ENCODE measurements at regions not wholly inside any gene's neighbourhood (a gene's known extent, or its start where the extent isn't known, plus 50 kb on each side); places are given as distances from the start of the nearest gene placed in this dataset.

- TF ChIP-seq, protein P1, sequence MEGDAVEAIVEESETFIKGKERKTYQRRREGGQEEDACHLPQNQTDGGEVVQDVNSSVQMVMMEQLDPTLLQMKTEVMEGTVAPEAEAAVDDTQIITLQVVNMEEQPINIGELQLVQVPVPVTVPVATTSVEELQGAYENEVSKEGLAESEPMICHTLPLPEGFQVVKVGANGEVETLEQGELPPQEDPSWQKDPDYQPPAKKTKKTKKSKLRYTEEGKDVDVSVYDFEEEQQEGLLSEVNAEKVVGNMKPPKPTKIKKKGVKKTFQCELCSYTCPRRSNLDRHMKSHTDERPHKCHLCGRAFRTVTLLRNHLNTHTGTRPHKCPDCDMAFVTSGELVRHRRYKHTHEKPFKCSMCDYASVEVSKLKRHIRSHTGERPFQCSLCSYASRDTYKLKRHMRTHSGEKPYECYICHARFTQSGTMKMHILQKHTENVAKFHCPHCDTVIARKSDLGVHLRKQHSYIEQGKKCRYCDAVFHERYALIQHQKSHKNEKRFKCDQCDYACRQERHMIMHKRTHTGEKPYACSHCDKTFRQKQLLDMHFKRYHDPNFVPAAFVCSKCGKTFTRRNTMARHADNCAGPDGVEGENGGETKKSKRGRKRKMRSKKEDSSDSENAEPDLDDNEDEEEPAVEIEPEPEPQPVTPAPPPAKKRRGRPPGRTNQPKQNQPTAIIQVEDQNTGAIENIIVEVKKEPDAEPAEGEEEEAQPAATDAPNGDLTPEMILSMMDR (conservative IDR thresholded peaks at IDR 0.05): no peak
- no peak for TF ChIP-seq ZFX (IDR thresholded peaks at IDR 0.05)
These were observed 112.5 kb downstream of the KCNF1 start for GRCh38 chr2:11024259-11024645.

Data from C4-2B (cell line).